Type B pancreatic cell (in vitro differentiated cells): ENCODE measurements at regions not wholly inside any gene's neighbourhood (a gene's known extent, or its start where the extent isn't known, plus 50 kb on each side); places are given as distances from the start of the nearest gene placed in this dataset.
"Not testable (repeated sequence)": the region's sequence is repeated elsewhere in the genome, so short reads cannot be mapped to it uniquely, and the experiment has no call there.

Source experiments
- DNase-seq: peaks from one replicate; pipeline ENCODE4 v3.0.0; 2021; ENCODE audit warnings: mixed read lengths; ENCODE audit not compliant: unreplicated experiment; ENCODE audit errors: extremely low spot score
- H3K27ac Mint-ChIP-seq: 2 replicates; pipeline ENCODE4 v1.8.0; 2021; ENCODE audit warnings: mild to moderate bottlenecking, mixed read lengths
- H3K27me3 Mint-ChIP-seq: 2 replicates; pipeline ENCODE4 v1.8.0; 2021; ENCODE audit warnings: mixed read lengths
- H3K36me3 Mint-ChIP-seq: 2 replicates; pipeline ENCODE4 v1.8.0; 2021; ENCODE audit warnings: mixed read lengths
- H3K4me1 Mint-ChIP-seq: one replicate; pipeline ENCODE4 v1.8.0; 2021; ENCODE audit warnings: mixed read lengths; ENCODE audit not compliant: unreplicated experiment
- H3K4me3 Mint-ChIP-seq: 2 replicates; pipeline ENCODE4 v1.8.0; 2021; ENCODE audit warnings: mild to moderate bottlenecking, mixed read lengths
- H3K9me3 Mint-ChIP-seq: 2 replicates; pipeline ENCODE4 v1.8.0; 2021; ENCODE audit warnings: mixed read lengths
- TF ChIP-seq, protein P1 (sequence below): fragments of 200-600 bp; sonication (generic); conservative IDR thresholded peaks from 2 replicates; pipeline ENCODE4 v1.5.0; 2021; ENCODE audit warnings: antibody characterized with exemption, mild to moderate bottlenecking

DNA sequence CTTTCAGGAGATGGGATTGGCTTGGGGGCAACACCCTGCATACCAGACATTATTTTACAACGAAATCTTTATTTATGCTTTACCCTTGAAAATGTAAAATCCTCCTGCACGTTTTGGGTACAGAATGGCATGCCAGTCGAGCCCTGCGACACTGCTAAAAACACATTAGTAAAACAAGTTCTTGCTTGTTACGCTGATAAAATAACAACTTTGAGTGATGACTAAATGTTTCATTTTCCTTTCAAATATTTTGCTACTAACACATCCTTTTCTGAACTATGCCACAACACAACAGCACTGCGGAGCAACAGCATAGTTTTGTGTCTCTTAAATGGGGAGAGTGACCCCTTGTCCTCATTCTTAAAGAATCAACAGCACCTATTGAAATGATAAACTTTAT lies 76.0 kb upstream of the SEMA3D start:
- Mint-ChIP-seq H3K4me1 (no peaks in the 10 kb centered on the region), H3K27ac (no peak overlapping the region), H3K4me3 (peak overlapping the region; percentile 20), H3K9me3 (peaks cover 6% of the 10 kb centered on the region), H3K36me3 (no peaks in the 10 kb centered on the region), H3K27me3 (no peaks in the 10 kb centered on the region)
- TF ChIP-seq, protein P1, sequence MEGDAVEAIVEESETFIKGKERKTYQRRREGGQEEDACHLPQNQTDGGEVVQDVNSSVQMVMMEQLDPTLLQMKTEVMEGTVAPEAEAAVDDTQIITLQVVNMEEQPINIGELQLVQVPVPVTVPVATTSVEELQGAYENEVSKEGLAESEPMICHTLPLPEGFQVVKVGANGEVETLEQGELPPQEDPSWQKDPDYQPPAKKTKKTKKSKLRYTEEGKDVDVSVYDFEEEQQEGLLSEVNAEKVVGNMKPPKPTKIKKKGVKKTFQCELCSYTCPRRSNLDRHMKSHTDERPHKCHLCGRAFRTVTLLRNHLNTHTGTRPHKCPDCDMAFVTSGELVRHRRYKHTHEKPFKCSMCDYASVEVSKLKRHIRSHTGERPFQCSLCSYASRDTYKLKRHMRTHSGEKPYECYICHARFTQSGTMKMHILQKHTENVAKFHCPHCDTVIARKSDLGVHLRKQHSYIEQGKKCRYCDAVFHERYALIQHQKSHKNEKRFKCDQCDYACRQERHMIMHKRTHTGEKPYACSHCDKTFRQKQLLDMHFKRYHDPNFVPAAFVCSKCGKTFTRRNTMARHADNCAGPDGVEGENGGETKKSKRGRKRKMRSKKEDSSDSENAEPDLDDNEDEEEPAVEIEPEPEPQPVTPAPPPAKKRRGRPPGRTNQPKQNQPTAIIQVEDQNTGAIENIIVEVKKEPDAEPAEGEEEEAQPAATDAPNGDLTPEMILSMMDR, result no peak
- no peak for DNase-seq

DNA sequence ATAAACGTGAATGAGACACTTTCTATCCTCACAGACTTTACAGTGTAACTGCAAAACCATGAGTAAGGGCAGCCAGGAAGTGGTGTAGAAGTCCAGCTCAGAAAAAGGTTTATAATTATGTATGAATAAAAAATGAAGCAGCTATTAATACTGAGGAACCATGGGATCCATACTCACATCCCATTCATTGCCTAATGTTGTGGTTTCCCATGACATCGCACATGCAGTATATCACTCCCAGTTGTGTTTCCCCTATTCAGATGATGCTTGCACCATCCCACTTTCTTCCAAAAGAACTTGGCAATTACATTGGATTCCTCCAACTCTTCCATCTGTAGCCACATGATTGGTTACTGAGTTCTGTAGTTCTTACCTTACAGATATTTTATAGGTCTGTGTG lies 74.5 kb upstream of the SEMA3D start:
- peaks cover 6% of the 10 kb centered on the region for H3K9me3 Mint-ChIP-seq
- H3K36me3 Mint-ChIP-seq, result no peaks in the 10 kb centered on the region
- DNase-seq, result no peak
- H3K27me3 Mint-ChIP-seq, result no peaks in the 10 kb centered on the region
- H3K4me3 Mint-ChIP-seq, result no peak overlapping the region
- TF ChIP-seq, protein P1, result no peak
- H3K4me1 Mint-ChIP-seq, result no peaks in the 10 kb centered on the region
- no peak overlapping the region for H3K27ac Mint-ChIP-seq

GRCh38 chr7:85249787-85250186 lies 62.9 kb upstream of the SEMA3D start:
- H3K27me3 Mint-ChIP-seq, H3K4me3 Mint-ChIP-seq, DNase-seq, H3K36me3 Mint-ChIP-seq, H3K27ac Mint-ChIP-seq, H3K9me3 Mint-ChIP-seq, H3K4me1 Mint-ChIP-seq: not testable (repeated sequence)

- H3K4me3 Mint-ChIP-seq, result no peak overlapping the region
- no peaks in the 10 kb centered on the region for H3K4me1 Mint-ChIP-seq
- no peaks in the 10 kb centered on the region for H3K9me3 Mint-ChIP-seq
- H3K27me3 Mint-ChIP-seq, result no peaks in the 10 kb centered on the region
- no peak for DNase-seq
- H3K27ac Mint-ChIP-seq, result no peak overlapping the region
- no peaks in the 10 kb centered on the region for H3K36me3 Mint-ChIP-seq
- TF ChIP-seq, protein P1, result no peak
Measured at GRCh38 chr7:85239109-85239508, 52.3 kb upstream of the SEMA3D start.

GRCh38 chr7:85237721-85238120 lies 50.9 kb upstream of the SEMA3D start:
- H3K27ac Mint-ChIP-seq, result no peak overlapping the region
- H3K4me1 Mint-ChIP-seq, result no peaks in the 10 kb centered on the region
- TF ChIP-seq, protein P1, result no peak
- DNase-seq, result no peak
- no peak overlapping the region for H3K4me3 Mint-ChIP-seq
- H3K36me3 Mint-ChIP-seq, result no peaks in the 10 kb centered on the region
- no peaks in the 10 kb centered on the region for H3K9me3 Mint-ChIP-seq
- no peaks in the 10 kb centered on the region for H3K27me3 Mint-ChIP-seq
